AG09319 (cell line): ENCODE measurements at regions not wholly inside any gene's neighbourhood (a gene's known extent, or its start where the extent isn't known, plus 50 kb on each side); places are given as distances from the start of the nearest gene placed in this dataset.
A peak's percentile ranks its signal among the peaks of the same experiment; 100 is the strongest.

Experiments
- DNase-seq: peaks from one replicate; pipeline ENCODE4 v3.0.0-alpha.2; 2010; ENCODE audit warnings: low read depth; ENCODE audit errors: extremely low read depth
- TF ChIP-seq, protein P1 (sequence below): IDR thresholded peaks from 2 replicates; pipeline ENCODE4 v1.5.1; 2011; ENCODE audit warnings: low read depth, mild to moderate bottlenecking, inconsistent platforms, low read length, moderate library complexity

DNA sequence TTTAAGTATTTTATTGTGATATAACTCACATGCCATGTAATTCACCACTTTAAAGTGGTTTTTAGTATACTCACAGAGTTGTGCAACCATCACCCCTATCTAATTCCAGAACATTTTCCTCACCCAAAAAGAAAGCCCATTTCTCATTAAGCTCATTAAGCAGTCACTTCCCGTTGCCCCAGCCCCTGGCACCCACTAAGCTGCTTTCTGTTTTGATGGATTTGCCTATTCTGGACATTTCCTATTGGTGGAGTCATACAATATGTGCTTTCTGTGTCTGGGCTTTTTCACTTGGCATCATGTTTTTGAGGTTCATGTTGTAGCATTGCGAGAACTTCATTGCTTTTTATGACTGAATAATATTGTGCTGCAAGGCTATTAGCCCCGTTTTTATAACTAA lies 66.0 kb downstream of the ARL6IP4 start:
- TF ChIP-seq, protein P1, sequence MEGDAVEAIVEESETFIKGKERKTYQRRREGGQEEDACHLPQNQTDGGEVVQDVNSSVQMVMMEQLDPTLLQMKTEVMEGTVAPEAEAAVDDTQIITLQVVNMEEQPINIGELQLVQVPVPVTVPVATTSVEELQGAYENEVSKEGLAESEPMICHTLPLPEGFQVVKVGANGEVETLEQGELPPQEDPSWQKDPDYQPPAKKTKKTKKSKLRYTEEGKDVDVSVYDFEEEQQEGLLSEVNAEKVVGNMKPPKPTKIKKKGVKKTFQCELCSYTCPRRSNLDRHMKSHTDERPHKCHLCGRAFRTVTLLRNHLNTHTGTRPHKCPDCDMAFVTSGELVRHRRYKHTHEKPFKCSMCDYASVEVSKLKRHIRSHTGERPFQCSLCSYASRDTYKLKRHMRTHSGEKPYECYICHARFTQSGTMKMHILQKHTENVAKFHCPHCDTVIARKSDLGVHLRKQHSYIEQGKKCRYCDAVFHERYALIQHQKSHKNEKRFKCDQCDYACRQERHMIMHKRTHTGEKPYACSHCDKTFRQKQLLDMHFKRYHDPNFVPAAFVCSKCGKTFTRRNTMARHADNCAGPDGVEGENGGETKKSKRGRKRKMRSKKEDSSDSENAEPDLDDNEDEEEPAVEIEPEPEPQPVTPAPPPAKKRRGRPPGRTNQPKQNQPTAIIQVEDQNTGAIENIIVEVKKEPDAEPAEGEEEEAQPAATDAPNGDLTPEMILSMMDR = no peak
- DNase-seq = no peak

DNA sequence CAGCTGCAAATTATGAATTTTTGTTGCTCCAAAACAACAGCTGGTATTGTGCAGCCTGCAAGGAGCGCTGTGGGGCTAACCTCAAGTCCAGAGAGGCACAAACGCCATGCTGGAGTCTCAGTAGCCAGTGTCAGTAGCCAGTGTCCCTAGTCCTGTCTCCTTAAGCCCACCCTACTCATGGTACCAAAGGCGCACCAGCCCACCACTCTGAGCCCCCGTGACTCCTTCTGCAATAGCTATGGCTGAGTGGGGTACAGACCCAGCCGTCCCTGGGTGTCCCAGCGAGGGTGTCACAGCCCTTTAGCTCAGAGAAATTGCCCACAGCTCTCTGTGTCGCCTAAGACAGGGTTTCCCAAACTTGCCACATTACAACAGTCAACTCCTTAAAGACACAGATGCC lies 65.2 kb downstream of the ARL6IP4 start:
- DNase-seq = no peak

DNA sequence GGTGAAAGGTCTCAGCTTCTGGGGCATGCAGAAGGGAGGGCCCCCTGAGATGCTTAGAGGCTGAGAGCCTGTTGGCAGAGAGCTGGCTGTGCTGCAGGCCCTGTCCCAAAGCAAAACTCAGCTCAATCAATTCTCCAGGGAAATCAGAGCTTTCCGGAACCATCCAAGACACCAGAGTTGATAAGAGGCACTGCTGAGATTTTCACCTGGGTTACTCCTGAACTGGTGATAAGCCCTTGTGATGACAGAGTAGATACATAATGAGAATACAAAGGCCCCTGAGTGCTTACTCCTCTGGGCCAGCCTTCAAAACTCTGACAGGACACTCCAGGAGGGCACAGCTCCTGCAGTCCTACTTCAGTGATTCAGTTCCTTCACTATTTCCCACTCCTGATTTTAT lies 63.9 kb downstream of the ARL6IP4 start:
- no peak for DNase-seq
- TF ChIP-seq, protein P1 = no peak

More for the DNA sequence above, 65.2 kb downstream of the ARL6IP4 start:
- TF ChIP-seq, protein P1 = no peak

DNA sequence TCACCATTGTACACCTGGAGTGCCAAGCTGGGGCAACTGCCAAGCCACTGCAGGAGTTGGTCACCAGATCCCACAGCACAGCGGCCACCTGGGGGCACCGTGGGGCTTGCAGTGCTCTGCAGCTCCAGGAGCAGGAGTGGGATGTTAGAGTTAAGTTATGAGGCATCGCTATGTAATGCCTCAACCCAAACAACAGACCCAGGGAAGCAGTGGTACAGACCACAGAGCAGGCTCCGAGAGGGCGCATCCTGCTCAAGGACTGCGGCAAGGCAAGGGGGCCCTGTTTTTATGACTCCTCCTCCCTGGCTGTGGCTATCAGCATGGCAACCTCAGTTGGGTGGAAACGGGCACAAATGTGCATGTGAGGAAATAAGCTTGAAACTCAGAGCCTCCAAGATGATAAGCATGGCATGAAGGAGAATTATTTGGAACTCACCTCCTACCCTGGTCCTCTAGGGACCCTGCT lies 63.1 kb downstream of the ARL6IP4 start:
- TF ChIP-seq, protein P1 = peak; percentile 98
- peak; percentile 92 for DNase-seq

DNA sequence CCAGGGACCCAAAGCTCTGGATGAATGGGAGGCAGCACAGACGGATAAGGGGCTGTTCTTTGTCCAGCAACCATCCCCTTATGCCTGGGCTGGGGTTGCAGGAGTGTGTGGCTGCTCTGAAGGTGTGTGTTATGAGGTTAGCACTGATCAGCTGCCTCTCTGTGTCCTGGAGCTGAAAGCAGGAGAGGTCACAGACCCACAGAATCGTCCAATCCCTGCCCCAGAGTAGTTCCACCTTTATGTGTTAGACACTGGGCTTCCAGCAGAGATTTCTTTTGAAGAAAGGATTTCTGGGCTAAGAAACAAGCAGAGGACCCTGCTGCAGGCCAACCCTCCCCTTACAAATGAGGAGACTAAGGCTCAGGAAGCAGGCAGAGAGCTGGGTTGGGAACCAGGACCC lies 62.4 kb downstream of the ARL6IP4 start:
- DNase-seq = no peak
- TF ChIP-seq, protein P1 = no peak

DNA sequence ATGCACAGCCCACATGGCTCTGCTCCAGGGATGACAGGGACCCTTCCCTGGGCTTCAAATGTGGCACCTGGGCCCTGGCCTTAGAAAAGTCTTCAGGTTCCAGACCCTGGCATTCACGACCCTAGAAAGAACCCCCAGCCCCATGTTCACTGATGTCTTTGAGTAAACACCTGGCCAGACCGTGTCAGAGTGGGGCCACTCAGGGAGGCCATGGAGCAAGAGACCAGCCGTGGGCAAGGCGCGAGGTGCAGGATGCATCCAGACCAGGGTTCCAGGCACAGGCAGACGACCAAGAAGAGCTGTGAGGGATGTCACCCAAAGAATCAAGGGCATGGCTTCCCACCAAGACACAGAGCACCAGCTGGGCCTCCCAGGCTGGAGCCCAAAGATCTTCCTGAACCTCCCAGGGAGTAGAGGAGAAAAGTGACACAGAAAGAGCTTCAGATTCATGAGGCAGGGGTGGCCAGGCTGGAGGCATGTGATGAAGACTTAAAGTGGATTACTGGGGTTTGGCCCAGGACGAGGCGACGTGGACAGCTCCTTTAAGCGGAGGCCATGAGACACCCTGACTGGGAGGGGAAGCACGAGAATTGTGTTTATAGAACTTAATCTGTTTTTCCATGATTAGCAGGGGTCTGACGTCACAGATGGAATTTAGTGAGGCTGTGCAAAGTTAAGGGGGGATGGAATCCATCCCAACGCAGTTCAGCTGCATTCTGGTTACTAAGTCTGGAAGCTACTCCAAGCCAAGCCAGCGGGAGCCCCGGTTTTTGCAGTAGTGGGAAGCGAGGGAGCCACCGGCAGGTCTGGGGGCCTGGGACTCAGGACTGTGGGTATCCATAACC lies 61.6 kb downstream of the ARL6IP4 start:
- DNase-seq = peak; percentile 84
- TF ChIP-seq, protein P1 = no peak

DNA sequence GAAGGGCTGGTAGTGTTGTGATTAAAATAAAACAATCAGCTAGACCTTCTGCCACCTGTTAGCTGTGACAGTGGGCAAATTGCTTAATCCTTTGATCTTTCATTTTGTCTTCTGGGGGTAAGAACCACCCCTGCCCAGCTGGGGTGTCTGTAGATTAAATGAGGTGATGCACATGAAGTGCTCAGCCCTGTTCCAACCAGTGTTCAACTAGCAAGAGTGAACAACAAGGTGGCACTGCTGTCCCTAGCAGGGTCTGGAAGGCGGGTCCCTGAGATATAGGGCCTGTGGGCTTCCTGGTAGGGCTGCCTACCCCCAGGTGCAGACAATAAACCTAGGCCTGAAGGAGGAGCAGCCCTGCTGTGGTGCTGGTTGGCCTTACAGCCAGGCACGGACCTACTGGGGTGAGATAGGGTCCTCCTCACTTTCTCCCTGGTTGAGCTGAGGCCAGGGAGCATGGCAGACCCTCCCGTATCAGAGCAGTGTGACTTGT lies 60.6 kb downstream of the ARL6IP4 start:
- TF ChIP-seq, protein P1 = no peak
- DNase-seq = no peak
